ENCODE measurements at regions not wholly inside any gene's neighbourhood (a gene's known extent, or its start where the extent isn't known, plus 50 kb on each side); places are given as distances from the start of the nearest gene placed in this dataset.

DNA sequence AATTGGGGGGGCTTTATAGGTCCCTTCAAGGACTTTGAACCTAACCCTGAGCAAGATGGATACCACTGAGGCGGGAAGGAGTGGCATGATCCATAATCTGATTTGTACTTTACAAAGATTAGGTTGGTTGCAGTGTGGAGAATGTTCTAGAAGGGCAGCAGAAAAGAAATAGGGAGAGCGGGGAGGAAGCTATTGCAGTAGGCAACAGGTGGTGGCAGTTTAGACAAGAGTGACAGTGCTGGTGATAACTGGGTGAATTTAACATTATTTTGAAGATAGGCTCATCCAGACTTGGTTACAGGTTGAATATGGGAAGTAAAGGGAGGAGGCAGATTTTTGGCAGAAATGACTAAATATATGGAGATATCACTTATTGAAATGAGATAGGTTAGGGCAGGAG, 179.9 kb upstream of the CADM1 start:
- H3K27ac Mint-ChIP-seq, result no peak overlapping the region

More for the DNA sequence above, 179.9 kb upstream of the CADM1 start:
- no peak overlapping the region for H3K4me2 ChIP-seq
- no peaks in the 10 kb centered on the region for H3K4me1 ChIP-seq (ENCODE audit: insufficient read depth)
- no peaks in the 10 kb centered on the region for H3K36me3 ChIP-seq (ENCODE audit: insufficient read depth)
- TF ChIP-seq ZNF114 (CRISPR knock-in tag; IDR thresholded peaks at IDR 0.05), result no peak
- TF ChIP-seq ZNF462 (CRISPR knock-in tag; IDR thresholded peaks at IDR 0.05), result no peak
- no peak for TF ChIP-seq EZH2 (IDR thresholded peaks at IDR 0.05; ENCODE audit: low read depth, unreplicated experiment)
- TF ChIP-seq POLR2AphosphoS5 (IDR thresholded peaks at IDR 0.05; ENCODE audit: low read depth), result no peak
- TF ChIP-seq ETS1 (IDR thresholded peaks at IDR 0.05), result no peak
- no peak for TF ChIP-seq EZH2phosphoT487 (IDR thresholded peaks at IDR 0.05; ENCODE audit: unreplicated experiment)
- TF ChIP-seq NANOG (IDR thresholded peaks at IDR 0.05; ENCODE audit: borderline replicate concordance), result no peak
- TF ChIP-seq, protein P1, sequence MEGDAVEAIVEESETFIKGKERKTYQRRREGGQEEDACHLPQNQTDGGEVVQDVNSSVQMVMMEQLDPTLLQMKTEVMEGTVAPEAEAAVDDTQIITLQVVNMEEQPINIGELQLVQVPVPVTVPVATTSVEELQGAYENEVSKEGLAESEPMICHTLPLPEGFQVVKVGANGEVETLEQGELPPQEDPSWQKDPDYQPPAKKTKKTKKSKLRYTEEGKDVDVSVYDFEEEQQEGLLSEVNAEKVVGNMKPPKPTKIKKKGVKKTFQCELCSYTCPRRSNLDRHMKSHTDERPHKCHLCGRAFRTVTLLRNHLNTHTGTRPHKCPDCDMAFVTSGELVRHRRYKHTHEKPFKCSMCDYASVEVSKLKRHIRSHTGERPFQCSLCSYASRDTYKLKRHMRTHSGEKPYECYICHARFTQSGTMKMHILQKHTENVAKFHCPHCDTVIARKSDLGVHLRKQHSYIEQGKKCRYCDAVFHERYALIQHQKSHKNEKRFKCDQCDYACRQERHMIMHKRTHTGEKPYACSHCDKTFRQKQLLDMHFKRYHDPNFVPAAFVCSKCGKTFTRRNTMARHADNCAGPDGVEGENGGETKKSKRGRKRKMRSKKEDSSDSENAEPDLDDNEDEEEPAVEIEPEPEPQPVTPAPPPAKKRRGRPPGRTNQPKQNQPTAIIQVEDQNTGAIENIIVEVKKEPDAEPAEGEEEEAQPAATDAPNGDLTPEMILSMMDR (conservative IDR thresholded peaks at IDR 0.05; ENCODE audit: low read depth in 2 of 2), result no peak
- TF ChIP-seq ZNF331 (CRISPR knock-in tag; IDR thresholded peaks at IDR 0.05; ENCODE audit: low read depth), result no peak
- TF ChIP-seq CREB1 (CRISPR knock-in tag; IDR thresholded peaks at IDR 0.05; ENCODE audit: low read depth), result no peak
- TF ChIP-seq STAT1 (IDR thresholded peaks at IDR 0.05; ENCODE audit: unreplicated experiment), result no peak
- no peak for TF ChIP-seq JUNB (IDR thresholded peaks at IDR 0.05; ENCODE audit: unreplicated experiment)
- TF ChIP-seq, protein P2, sequence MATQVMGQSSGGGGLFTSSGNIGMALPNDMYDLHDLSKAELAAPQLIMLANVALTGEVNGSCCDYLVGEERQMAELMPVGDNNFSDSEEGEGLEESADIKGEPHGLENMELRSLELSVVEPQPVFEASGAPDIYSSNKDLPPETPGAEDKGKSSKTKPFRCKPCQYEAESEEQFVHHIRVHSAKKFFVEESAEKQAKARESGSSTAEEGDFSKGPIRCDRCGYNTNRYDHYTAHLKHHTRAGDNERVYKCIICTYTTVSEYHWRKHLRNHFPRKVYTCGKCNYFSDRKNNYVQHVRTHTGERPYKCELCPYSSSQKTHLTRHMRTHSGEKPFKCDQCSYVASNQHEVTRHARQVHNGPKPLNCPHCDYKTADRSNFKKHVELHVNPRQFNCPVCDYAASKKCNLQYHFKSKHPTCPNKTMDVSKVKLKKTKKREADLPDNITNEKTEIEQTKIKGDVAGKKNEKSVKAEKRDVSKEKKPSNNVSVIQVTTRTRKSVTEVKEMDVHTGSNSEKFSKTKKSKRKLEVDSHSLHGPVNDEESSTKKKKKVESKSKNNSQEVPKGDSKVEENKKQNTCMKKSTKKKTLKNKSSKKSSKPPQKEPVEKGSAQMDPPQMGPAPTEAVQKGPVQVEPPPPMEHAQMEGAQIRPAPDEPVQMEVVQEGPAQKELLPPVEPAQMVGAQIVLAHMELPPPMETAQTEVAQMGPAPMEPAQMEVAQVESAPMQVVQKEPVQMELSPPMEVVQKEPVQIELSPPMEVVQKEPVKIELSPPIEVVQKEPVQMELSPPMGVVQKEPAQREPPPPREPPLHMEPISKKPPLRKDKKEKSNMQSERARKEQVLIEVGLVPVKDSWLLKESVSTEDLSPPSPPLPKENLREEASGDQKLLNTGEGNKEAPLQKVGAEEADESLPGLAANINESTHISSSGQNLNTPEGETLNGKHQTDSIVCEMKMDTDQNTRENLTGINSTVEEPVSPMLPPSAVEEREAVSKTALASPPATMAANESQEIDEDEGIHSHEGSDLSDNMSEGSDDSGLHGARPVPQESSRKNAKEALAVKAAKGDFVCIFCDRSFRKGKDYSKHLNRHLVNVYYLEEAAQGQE (IDR thresholded peaks at IDR 0.05; ENCODE audit: unreplicated experiment), result no peak
- H3K27ac ChIP-seq (ENCODE audit: low read depth), result no peak overlapping the region
- no peak overlapping the region for H3K4me3 ChIP-seq
- H3K27me3 ChIP-seq (ENCODE audit: insufficient read depth), result no peaks in the 10 kb centered on the region
- H4K20me1 ChIP-seq (replicated peaks; ENCODE audit: insufficient read depth), result no peaks in the 10 kb centered on the region
- no peak for DNase-seq (ENCODE audit: low spot score)
- no peak for ATAC-seq
- Mint-ChIP-seq H3K27me3 (ENCODE audit: insufficient read depth, low read depth, poor library complexity) (peaks cover 3% of the 10 kb centered on the region), H3K4me3 (no peak overlapping the region), H3K9me3 (no peaks in the 10 kb centered on the region), H3K4me1 (no peaks in the 10 kb centered on the region), H3K36me3 (ENCODE audit: low read depth) (no peaks in the 10 kb centered on the region)
- no peaks in the 10 kb centered on the region for H3K79me2 ChIP-seq (replicated peaks; ENCODE audit: insufficient read depth)
- no peaks in the 10 kb centered on the region for H3F3A ChIP-seq (replicated peaks; ENCODE audit: low read depth)
- H2AFZ ChIP-seq, result no peak overlapping the region
- 0 out of 2 replicates have a peak, but pooled peaks cover 8% of the 10 kb centered on the region for H3K9me2 ChIP-seq (ENCODE audit: insufficient read depth)
